MM.1S (cell line): ENCODE measurements at regions not wholly inside any gene's neighbourhood (a gene's known extent, or its start where the extent isn't known, plus 50 kb on each side); places are given as distances from the start of the nearest gene placed in this dataset.

Source experiments
- DNase-seq: peaks from one replicate; pipeline ENCODE4 v3.0.0-alpha.2; 2015
- H2AFZ ChIP-seq: fragments of 300-600 bp; sonication (generic); 2 replicates; pipeline ENCODE4 v1.6.0; 2016; ENCODE audit warnings: antibody characterized with exemption, low read length
- H3F3A ChIP-seq: fragments of 300-600 bp; sonication (generic); 2 replicates; pipeline ENCODE4 v1.6.1; 2016; ENCODE audit warnings: mild to moderate bottlenecking, antibody characterized with exemption, low read length, moderate library complexity, mixed read lengths; ENCODE audit not compliant: insufficient read depth
- H3K27ac ChIP-seq: fragments of 300-600 bp; sonication (generic); 2 replicates; pipeline ENCODE4 v1.5.1; 2016; ENCODE audit warnings: mild to moderate bottlenecking, low read length
- H3K27me3 ChIP-seq: fragments of 300-600 bp; sonication (generic); replicated peaks from 2 replicates; pipeline ENCODE4 v1.6.0; 2016; ENCODE audit warnings: low read length; ENCODE audit not compliant: insufficient read depth
- H3K36me3 ChIP-seq: fragments of 300-600 bp; sonication (generic); replicated peaks from 2 replicates; pipeline ENCODE4 v1.6.1; 2016; ENCODE audit warnings: mild to moderate bottlenecking, low read length, mixed read lengths; ENCODE audit not compliant: insufficient read depth
- H3K4me1 ChIP-seq: fragments of 300-600 bp; sonication (generic); 2 replicates; pipeline ENCODE4 v1.6.1; 2016; ENCODE audit warnings: low read length, mixed read lengths
- H3K4me2 ChIP-seq: fragments of 300-600 bp; sonication (generic); 2 replicates; pipeline ENCODE4 v1.6.0; 2016; ENCODE audit warnings: low read depth, low read length
- H3K4me3 ChIP-seq: fragments of 300-600 bp; sonication (generic); 2 replicates; pipeline ENCODE4 v1.5.1; 2016; ENCODE audit warnings: low read length, mixed read lengths
- H3K79me2 ChIP-seq: fragments of 300-600 bp; sonication (generic); 2 replicates; pipeline ENCODE4 v1.6.1; 2016; ENCODE audit warnings: mixed run types, low read length, mixed read lengths
- H3K9ac ChIP-seq: fragments of 300-600 bp; sonication (generic); 2 replicates; pipeline ENCODE4 v1.6.1; 2016; ENCODE audit warnings: low read length, mixed read lengths
- H3K9me2 ChIP-seq: fragments of 300-600 bp; sonication (generic); replicated peaks from 2 replicates; pipeline ENCODE4 v1.6.1; 2016; ENCODE audit warnings: mild to moderate bottlenecking, low read length, mixed read lengths; ENCODE audit not compliant: insufficient read depth
- H3K9me3 ChIP-seq: fragments of 300-600 bp; sonication (generic); replicated peaks from 2 replicates; pipeline ENCODE4 v1.6.1; 2016; ENCODE audit warnings: mild to moderate bottlenecking, low read length, mixed read lengths; ENCODE audit not compliant: insufficient read depth
- H4K20me1 ChIP-seq: fragments of 300-600 bp; sonication (generic); 2 replicates; pipeline ENCODE4 v1.6.1; 2016; ENCODE audit warnings: mild to moderate bottlenecking, low read length, moderate library complexity, mixed read lengths; ENCODE audit not compliant: insufficient read depth
- EZH2 ChIP-seq: fragments of 300-600 bp; sonication (generic); optimal IDR thresholded peaks from 2 replicates; pipeline ENCODE3; 2017; ENCODE audit warnings: low read depth, mild to moderate bottlenecking, antibody characterized with exemption, low read length, mixed read lengths
- EZH2phosphoT487 ChIP-seq: fragments of 300-600 bp; sonication (generic); IDR thresholded peaks from 2 replicates; pipeline ENCODE4 v1.6.1; 2018; ENCODE audit warnings: antibody characterized with exemption, low read length
- TF ChIP-seq, protein P1 (sequence below): fragments of 300-600 bp; sonication (generic); IDR thresholded peaks from 2 replicates; pipeline ENCODE4 v1.5.1; 2016; ENCODE audit warnings: antibody characterized with exemption, low read length, mixed read lengths

GRCh38 chr10:88212069-88212468 lies 348.6 kb downstream of the PTEN start:
- H3K9me2 ChIP-seq: no peaks in the 10 kb centered on the region
- H3K36me3 ChIP-seq: no peaks in the 10 kb centered on the region
- no peaks in the 10 kb centered on the region for H3F3A ChIP-seq
- no peak overlapping the region for H3K27ac ChIP-seq
- H3K4me3 ChIP-seq: no peak overlapping the region
- no peaks in the 10 kb centered on the region for H4K20me1 ChIP-seq
- no peak for DNase-seq
- no peak overlapping the region for H2AFZ ChIP-seq
- H3K4me2 ChIP-seq: no peak overlapping the region
- H3K4me1 ChIP-seq: no peaks in the 10 kb centered on the region
- no peaks in the 10 kb centered on the region for H3K9me3 ChIP-seq
- TF ChIP-seq EZH2phosphoT487: no peak
- TF ChIP-seq, protein P1, sequence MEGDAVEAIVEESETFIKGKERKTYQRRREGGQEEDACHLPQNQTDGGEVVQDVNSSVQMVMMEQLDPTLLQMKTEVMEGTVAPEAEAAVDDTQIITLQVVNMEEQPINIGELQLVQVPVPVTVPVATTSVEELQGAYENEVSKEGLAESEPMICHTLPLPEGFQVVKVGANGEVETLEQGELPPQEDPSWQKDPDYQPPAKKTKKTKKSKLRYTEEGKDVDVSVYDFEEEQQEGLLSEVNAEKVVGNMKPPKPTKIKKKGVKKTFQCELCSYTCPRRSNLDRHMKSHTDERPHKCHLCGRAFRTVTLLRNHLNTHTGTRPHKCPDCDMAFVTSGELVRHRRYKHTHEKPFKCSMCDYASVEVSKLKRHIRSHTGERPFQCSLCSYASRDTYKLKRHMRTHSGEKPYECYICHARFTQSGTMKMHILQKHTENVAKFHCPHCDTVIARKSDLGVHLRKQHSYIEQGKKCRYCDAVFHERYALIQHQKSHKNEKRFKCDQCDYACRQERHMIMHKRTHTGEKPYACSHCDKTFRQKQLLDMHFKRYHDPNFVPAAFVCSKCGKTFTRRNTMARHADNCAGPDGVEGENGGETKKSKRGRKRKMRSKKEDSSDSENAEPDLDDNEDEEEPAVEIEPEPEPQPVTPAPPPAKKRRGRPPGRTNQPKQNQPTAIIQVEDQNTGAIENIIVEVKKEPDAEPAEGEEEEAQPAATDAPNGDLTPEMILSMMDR: no peak
- no peak for TF ChIP-seq EZH2
- H3K27me3 ChIP-seq: no peaks in the 10 kb centered on the region
- H3K9ac ChIP-seq: no peak overlapping the region
- no peaks in the 10 kb centered on the region for H3K79me2 ChIP-seq

DNA sequence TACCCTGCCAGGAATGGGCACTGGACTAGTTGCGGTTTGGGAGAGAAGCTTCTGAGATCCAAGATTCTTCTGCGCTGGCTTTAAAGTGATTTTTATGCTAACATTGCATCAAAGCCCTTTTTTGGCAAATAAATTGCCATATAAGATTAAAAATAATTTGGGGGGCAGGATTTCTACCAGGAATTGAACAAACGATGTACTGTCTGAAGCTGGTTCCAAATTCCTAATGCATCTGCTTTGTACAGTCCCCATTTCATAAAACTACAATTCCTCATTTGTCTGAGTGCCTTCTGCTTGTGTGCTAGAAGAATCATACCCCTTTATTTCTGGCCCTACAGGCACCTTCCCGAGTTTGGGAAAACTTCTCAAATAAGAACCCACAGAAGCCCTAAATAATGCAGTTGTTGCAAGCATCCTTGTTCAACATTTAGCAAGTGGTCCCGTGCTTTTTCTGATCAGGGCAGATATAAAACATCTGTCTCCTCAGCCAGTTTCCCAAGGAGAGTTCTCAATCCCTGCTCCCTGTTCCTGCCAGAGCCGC lies 349.7 kb downstream of the PTEN start:
- no peaks in the 10 kb centered on the region for H3F3A ChIP-seq
- H3K9me2 ChIP-seq: no peaks in the 10 kb centered on the region
- H2AFZ ChIP-seq: no peak overlapping the region
- no peaks in the 10 kb centered on the region for H3K9me3 ChIP-seq
- no peak overlapping the region for H3K9ac ChIP-seq
- H3K4me3 ChIP-seq: no peak overlapping the region
- H3K4me2 ChIP-seq: no peak overlapping the region
- H3K79me2 ChIP-seq: no peaks in the 10 kb centered on the region
- no peaks in the 10 kb centered on the region for H3K36me3 ChIP-seq
- H3K27me3 ChIP-seq: no peaks in the 10 kb centered on the region
- no peak overlapping the region for H3K27ac ChIP-seq
- TF ChIP-seq, protein P1: no peak
- TF ChIP-seq EZH2phosphoT487 (no peak), EZH2 (no peak)
- H3K4me1 ChIP-seq: no peaks in the 10 kb centered on the region
- no peak for DNase-seq
- H4K20me1 ChIP-seq: no peaks in the 10 kb centered on the region

DNA sequence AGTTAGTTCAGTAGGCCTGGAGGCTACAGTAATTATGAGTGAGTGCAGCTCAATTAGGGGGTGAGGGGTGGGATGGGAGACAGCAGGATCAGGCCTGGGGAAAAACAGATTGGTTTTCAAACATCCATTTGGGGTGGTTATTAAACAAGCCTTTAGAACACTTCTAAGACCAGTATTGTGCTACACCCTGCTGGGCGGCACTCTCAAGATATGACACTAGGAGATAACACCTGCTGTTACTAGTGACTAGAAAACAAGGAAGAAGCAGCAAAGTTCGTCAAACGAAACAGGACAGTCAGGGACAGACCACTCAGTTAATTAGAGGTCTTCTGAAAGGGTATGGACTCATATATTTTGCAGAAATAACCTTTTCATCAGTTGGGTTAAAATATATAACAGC lies 353.6 kb downstream of the PTEN start:
- DNase-seq: no peak
- Histone ChIP-seq H2AFZ (no peak overlapping the region), H3K9ac (no peak overlapping the region), H3K9me3 (no peaks in the 10 kb centered on the region), H4K20me1 (no peaks in the 10 kb centered on the region), H3K27me3 (no peaks in the 10 kb centered on the region), H3F3A (no peaks in the 10 kb centered on the region), H3K27ac (no peak overlapping the region), H3K9me2 (no peaks in the 10 kb centered on the region), H3K4me1 (no peaks in the 10 kb centered on the region), H3K79me2 (no peaks in the 10 kb centered on the region), H3K4me2 (no peak overlapping the region), H3K36me3 (no peaks in the 10 kb centered on the region), H3K4me3 (no peak overlapping the region)
- TF ChIP-seq EZH2 (no peak), EZH2phosphoT487 (no peak)
- TF ChIP-seq, protein P1: no peak
